Embryonic facial prominence (tissue), 1 donor: ENCODE measurements at regions not wholly inside any gene's neighbourhood (a gene's known extent, or its start where the extent isn't known, plus 50 kb on each side); places are given as distances from the start of the nearest gene placed in this dataset.

Experiments used
- DNase-seq: peaks from one replicate; pipeline ENCODE4 v3.0.0-alpha.2; 2016; ENCODE audit errors: extremely low spot score

- DNase-seq = peak; percentile 51
These were observed 64.4 kb upstream of the SPATA31E1 start for GRCh38 chr9:87818308-87818707.

DNA sequence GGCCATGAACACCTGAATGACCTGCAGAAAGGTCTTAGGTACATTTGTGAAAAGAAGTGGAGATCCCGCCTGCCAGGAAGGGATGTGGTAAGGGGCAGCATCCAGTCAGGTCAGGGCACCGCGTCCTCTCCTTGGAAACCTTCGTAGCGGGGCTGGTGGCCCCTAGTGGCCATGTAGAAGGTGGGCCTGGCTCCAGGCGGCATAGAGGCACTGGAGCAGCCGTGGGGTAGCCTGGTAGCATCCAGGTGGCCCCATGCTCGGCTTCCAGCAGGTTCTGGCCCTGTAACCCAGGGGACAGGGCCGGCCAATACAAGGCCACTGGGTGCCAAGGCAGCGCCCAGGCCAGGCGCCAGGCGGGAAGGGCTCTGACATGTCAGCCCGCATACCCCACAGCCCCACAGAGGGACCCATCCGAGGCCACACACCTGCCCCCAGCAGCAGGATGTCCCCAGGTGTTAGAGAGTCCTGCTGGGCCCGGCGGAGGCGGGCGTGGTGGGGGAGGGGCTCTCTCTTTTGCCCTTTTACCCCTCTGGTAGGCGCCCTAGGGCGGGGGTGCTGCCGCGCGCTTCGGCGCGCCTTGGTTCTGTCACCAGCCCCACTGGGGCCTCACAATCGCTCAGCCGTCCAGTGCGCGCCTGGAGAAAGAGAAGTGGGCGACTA lies 58.3 kb upstream of the SPATA31E1 start:
- DNase-seq = no peak

DNA sequence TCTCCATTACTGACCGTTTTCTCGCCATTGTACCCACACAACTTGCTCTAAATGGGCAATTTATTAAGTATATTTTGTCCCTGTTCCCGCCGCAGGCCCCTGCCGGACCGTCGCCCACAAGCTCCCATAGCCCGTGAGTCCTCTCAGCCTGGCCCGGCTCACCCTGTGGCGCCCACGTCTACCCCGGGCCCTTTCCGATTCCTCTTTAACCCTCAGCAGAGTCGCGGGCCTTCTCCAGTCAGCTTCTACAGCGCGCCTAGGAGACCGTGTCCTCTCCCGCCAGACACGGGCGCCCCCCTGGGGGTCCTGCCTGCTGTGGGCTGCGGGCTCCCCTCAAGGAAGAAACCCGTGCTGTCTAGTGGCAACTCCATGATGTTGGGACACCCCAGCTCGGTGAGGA lies 57.8 kb upstream of the SPATA31E1 start:
- no peak for DNase-seq

- no peak for DNase-seq
These were observed 56.3 kb upstream of the SPATA31E1 start for GRCh38 chr9:87826331-87826730.

- no peak for DNase-seq
These were observed 55.3 kb upstream of the SPATA31E1 start for GRCh38 chr9:87827341-87827740.

DNA sequence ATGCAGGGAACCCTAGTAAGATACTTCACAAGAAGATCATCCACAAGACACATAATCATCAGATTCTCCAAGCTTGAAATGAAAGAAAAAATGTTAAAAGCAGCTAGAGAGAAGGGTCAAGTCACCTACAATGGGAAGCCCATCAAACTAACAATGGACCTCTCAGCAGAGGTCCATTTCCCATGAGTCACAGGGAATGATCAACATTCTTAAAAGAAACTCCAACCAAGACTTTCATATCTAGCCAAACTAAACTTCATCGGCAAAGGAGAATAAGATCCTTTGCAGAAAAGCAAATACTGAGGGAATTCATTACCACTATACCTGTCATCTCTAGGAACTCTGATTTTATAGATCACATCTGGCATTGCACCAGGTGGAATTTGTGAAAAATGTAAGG lies 52.9 kb upstream of the SPATA31E1 start:
- DNase-seq = no peak

- DNase-seq = no peak
These were observed 52.2 kb upstream of the SPATA31E1 start for GRCh38 chr9:87830446-87830845.

- DNase-seq = no peak
These were observed 51.5 kb upstream of the SPATA31E1 start for GRCh38 chr9:87831159-87831558.
